HepG2 (cell line): ENCODE measurements at regions not wholly inside any gene's neighbourhood (a gene's known extent, or its start where the extent isn't known, plus 50 kb on each side); places are given as distances from the start of the nearest gene placed in this dataset.

ENCODE experiments used
- ATAC-seq: fragments of 200-7000 bp; cut with Tn5 transposase; 3 replicates; pipeline ENCODE4 v1.9.1; 2020; ENCODE audit warnings: mild to moderate bottlenecking, moderate library complexity
- BruUV-seq: library from RNA; stranded (reverse); fragments of 400-500 nt; replicated peaks from 2 replicates; lab custom pipeline; 2021; lab: Mats Ljungman, UMichigan
- CTCF ChIA-PET: fragments of 300-600 bp; formaldehyde crosslinking; extraction: SDS; loops from one replicate; lab custom pipeline; 2021; ENCODE audit warnings: low total read pairs, inconsistent platforms, low intra/inter-chr PET ratio; lab: Yijun Ruan, JAX
- POLR2A ChIA-PET: fragments of 350-600 bp; sonication (Branson Sonifier 250); formaldehyde crosslinking; loops from one replicate; lab custom pipeline; 2020; ENCODE audit warnings: antibody characterized with exemption, inconsistent platforms; lab: Yijun Ruan, JAX
- DNase-seq: peaks from one replicate; pipeline ENCODE4 v3.0.0-alpha.2; 2015; ENCODE audit warnings: low spot score
- FAIRE-seq: peaks from 3 replicates; lab custom pipeline; 2011; peaks lifted over from hg19 to GRCh38; lab: Jason Lieb, UNC
- H2AFZ ChIP-seq: one replicate; pipeline ENCODE4 v1.6.1; 2011; ENCODE audit warnings: low read length, inconsistent platforms
- H3K27ac ChIP-seq: fragments of 300-600 bp; 3 replicates; pipeline ENCODE4 v1.8.0; 2011; ENCODE audit warnings: mixed run types, mild to moderate bottlenecking, mixed read lengths, low read length, inconsistent platforms; ENCODE audit not compliant: insufficient read depth; ENCODE audit errors: extremely low read length
- H3K27me3 ChIP-seq, 2 experiments: fragments of 200-600 bp in 1 of 2; 2 replicates in 1 of 2; 3 replicates in 1 of 2; pipeline versions ENCODE4 v1.6.0 to v1.8.0; 2011; ENCODE audit warnings: low read length in 2 of 2, mild to moderate bottlenecking in 2 of 2, moderate library complexity in 2 of 2, inconsistent platforms in 1 of 2; ENCODE audit not compliant: insufficient read depth in 2 of 2, control insufficient read depth in 1 of 2
- H3K36me3 ChIP-seq, 2 experiments: fragments of 200-600 bp in 1 of 2; replicated peaks in 1 of 2; 2 replicates in 1 of 2; 3 replicates in 1 of 2; pipeline versions ENCODE4 v1.5.1 to v1.8.0; 2011; ENCODE audit warnings: low read length in 2 of 2, inconsistent platforms in 1 of 2; ENCODE audit not compliant: insufficient read depth in 2 of 2, control insufficient read depth in 1 of 2
- H3K4me1 ChIP-seq: 2 replicates; pipeline ENCODE4 v1.5.1; 2012; ENCODE audit warnings: low read length, inconsistent platforms; ENCODE audit not compliant: insufficient read depth
- H3K4me2 ChIP-seq: 2 replicates; pipeline ENCODE4 v1.6.0; 2011; ENCODE audit warnings: low read depth, low read length, inconsistent platforms
- H3K4me3 ChIP-seq, 3 experiments: fragments of 200-600 bp in 1 of 3; sonication (generic), shearing (Covaris generic) in 1 of 3; replicated peaks in 1 of 3; 2 replicates each; pipeline ENCODE4 v1.5.1; 2011 to 2016; ENCODE audit warnings: low read length in 3 of 3, inconsistent platforms in 2 of 3, low read depth in 2 of 3, mild to moderate bottlenecking in 2 of 3, control low read depth in 1 of 3, mixed read lengths in 1 of 3; ENCODE audit not compliant: insufficient read depth in 1 of 3
- H3K79me2 ChIP-seq: one replicate; pipeline ENCODE4 v1.6.1; 2011; ENCODE audit warnings: low read length, inconsistent platforms; ENCODE audit not compliant: insufficient read depth
- H3K9ac ChIP-seq: 2 replicates; pipeline ENCODE4 v1.6.0; 2011; ENCODE audit warnings: mild to moderate bottlenecking, low read depth, low read length, inconsistent platforms; ENCODE audit not compliant: insufficient read depth
- H3K9me3 ChIP-seq: 2 replicates; pipeline ENCODE4 v1.5.1; 2012; ENCODE audit warnings: mild to moderate bottlenecking, low read length
- H4K20me1 ChIP-seq: 2 replicates; pipeline ENCODE4 v1.6.0; 2011; ENCODE audit warnings: inconsistent platforms, mild to moderate bottlenecking, low read length, moderate library complexity; ENCODE audit not compliant: insufficient read depth
- AKNA ChIP-seq: sonication (generic); formaldehyde crosslinking; IDR thresholded peaks from 2 replicates; pipeline ENCODE4 v1.4.0; 2020; ENCODE audit warnings: missing genetic modification reagents, borderline replicate concordance
- ARNT ChIP-seq: fragments of 450-650 bp; IDR thresholded peaks from 2 replicates; pipeline ENCODE4 v1.6.1; 2017
- BHLHE40 ChIP-seq: IDR thresholded peaks from 2 replicates; pipeline ENCODE4 v1.6.1; 2011; ENCODE audit warnings: low read length, improper control_type of control experiment
- CEBPG ChIP-seq: IDR thresholded peaks from 2 replicates; pipeline ENCODE4 v1.6.1; 2016
- EHMT2 ChIP-seq: fragments of 200-600 bp; sonication (generic); IDR thresholded peaks from 2 replicates; pipeline ENCODE4 v1.7.0; 2017; ENCODE audit warnings: antibody characterized with exemption, low read depth, low read length, borderline replicate concordance
- SMARCC2 ChIP-seq: fragments of 450-650 bp; IDR thresholded peaks from 2 replicates; pipeline ENCODE4 v1.6.1; 2017; ENCODE audit warnings: antibody characterized with exemption, mild to moderate bottlenecking
- TARDBP ChIP-seq: sonication (generic); formaldehyde crosslinking; IDR thresholded peaks from 2 replicates; pipeline ENCODE4 v1.8.0; 2022; ENCODE audit warnings: mild to moderate bottlenecking, missing genetic modification reagents
- ZFP36L1 ChIP-seq: sonication (generic); formaldehyde crosslinking; IDR thresholded peaks from 2 replicates; pipeline ENCODE4 v1.8.0; 2022; ENCODE audit warnings: mild to moderate bottlenecking, missing genetic modification reagents, moderate library complexity
- ZFY ChIP-seq: sonication (generic); formaldehyde crosslinking; IDR thresholded peaks from 2 replicates; pipeline ENCODE4 v1.4.0; 2020; ENCODE audit warnings: missing genetic modification reagents
- ZNF136 ChIP-seq: sonication (generic); formaldehyde crosslinking; IDR thresholded peaks from 2 replicates; pipeline ENCODE4 v1.8.1; 2022; ENCODE audit warnings: low read depth, mild to moderate bottlenecking, moderate library complexity, missing genetic modification reagents
- ZNF44 ChIP-seq: sonication (generic); formaldehyde crosslinking; IDR thresholded peaks from 2 replicates; pipeline ENCODE4 v1.5.1; 2020; ENCODE audit warnings: mild to moderate bottlenecking, missing genetic modification reagents
- ZNF720 ChIP-seq: sonication (generic); formaldehyde crosslinking; IDR thresholded peaks from 2 replicates; pipeline ENCODE4 v1.4.0; 2020; ENCODE audit warnings: missing genetic modification reagents
- ZNF737 ChIP-seq: sonication (generic); formaldehyde crosslinking; IDR thresholded peaks from 2 replicates; pipeline ENCODE4 v1.5.0; 2020; ENCODE audit warnings: missing genetic modification reagents, mild to moderate bottlenecking, borderline replicate concordance
- ZNF773 ChIP-seq: sonication (generic); formaldehyde crosslinking; IDR thresholded peaks from 2 replicates; pipeline ENCODE4 v1.4.0; 2020; ENCODE audit warnings: missing genetic modification reagents, borderline replicate concordance
- ZNF878 ChIP-seq: sonication (generic); formaldehyde crosslinking; IDR thresholded peaks from 2 replicates; pipeline ENCODE4 v1.8.1; 2023; ENCODE audit warnings: mild to moderate bottlenecking, missing genetic modification reagents, moderate library complexity
- WGBS: methylation state at CpG from one replicate; pipeline ENCODE4 v1.1.6; 2017; ENCODE audit warnings: low lambda C conversion rate; 5-methylcytosine and 5-hydroxymethylcytosine counted together
- in situ Hi-C: cut with HindIII; loops from 2 replicates; pipeline ENCODE4 v1.10.0; 2017; ENCODE audit warnings: low pct_unique_long_range_greater_than_20kb; ENCODE audit not compliant: extremely low pct_ligation_motif_present
- intact Hi-C: fragments of 100-400 bp; cut with micrococcal nuclease; formaldehyde crosslinking; loops from one replicate; pipeline ENCODE4 v1.10.0; 2022; ENCODE audit not compliant: unreplicated experiment
- TF ChIP-seq, protein P1 (sequence below): fragments of 450-650 bp; IDR thresholded peaks from 2 replicates; pipeline ENCODE4 v1.6.1; 2017

- BruUV-seq = no TSS peak
- peaks cover 4 to 60% of the 10 kb centered on the region in 2 experiments for H3K27me3 ChIP-seq
- FAIRE-seq = no peak
Observed at GRCh38 chr6:159529934-159530333, 163.1 kb downstream of the SOD2 start.

GRCh38 chr6:159527351-159527750 is 165.7 kb downstream of the SOD2 start:
- no peak overlapping the region for H2AFZ ChIP-seq
- in situ Hi-C loops = no loop called here
- H3K9ac ChIP-seq = no peak overlapping the region
- no peaks in the 10 kb centered on the region for H3K36me3 ChIP-seq
- H3K27me3 ChIP-seq = peaks cover 0 to 52% of the 10 kb centered on the region in 2 experiments; a peak in 4 of 5 replicates
- 40% methylated on average over 1 of the region's 1 CpG for WGBS
- FAIRE-seq (no peak), ATAC-seq (no peak), DNase-seq (no peak)
- no TSS peak for BruUV-seq
- intact Hi-C loops = no loop called here
- no peak overlapping the region for H3K27ac ChIP-seq
- H3K9me3 ChIP-seq = no peaks in the 10 kb centered on the region
- H3K4me1 ChIP-seq = no peaks in the 10 kb centered on the region
- H4K20me1 ChIP-seq = no peaks in the 10 kb centered on the region
- ChIA-PET CTCF (no interaction called here), POLR2A (no interaction called here)
- H3K4me2 ChIP-seq = no peak overlapping the region
- no peak overlapping the region for H3K4me3 ChIP-seq
- H3K79me2 ChIP-seq = no peaks in the 10 kb centered on the region
- TF ChIP-seq ZNF878 (CRISPR knock-in tag) (no peak), EHMT2 (no peak), TARDBP (no peak), ARNT (no peak), ZNF44 (CRISPR knock-in tag) (no peak), AKNA (no peak), ZFY (no peak), CEBPG (CRISPR knock-in tag) (no peak), ZNF773 (no peak), ZFP36L1 (CRISPR knock-in tag) (no peak), BHLHE40 (no peak), SMARCC2 (no peak), ZNF136 (CRISPR knock-in tag) (no peak), ZNF720 (no peak)
- TF ChIP-seq, protein P1, sequence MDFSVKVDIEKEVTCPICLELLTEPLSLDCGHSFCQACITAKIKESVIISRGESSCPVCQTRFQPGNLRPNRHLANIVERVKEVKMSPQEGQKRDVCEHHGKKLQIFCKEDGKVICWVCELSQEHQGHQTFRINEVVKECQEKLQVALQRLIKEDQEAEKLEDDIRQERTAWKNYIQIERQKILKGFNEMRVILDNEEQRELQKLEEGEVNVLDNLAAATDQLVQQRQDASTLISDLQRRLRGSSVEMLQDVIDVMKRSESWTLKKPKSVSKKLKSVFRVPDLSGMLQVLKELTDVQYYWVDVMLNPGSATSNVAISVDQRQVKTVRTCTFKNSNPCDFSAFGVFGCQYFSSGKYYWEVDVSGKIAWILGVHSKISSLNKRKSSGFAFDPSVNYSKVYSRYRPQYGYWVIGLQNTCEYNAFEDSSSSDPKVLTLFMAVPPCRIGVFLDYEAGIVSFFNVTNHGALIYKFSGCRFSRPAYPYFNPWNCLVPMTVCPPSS = no peak

More at GRCh38 chr6:159529934-159530333, 163.1 kb downstream of the SOD2 start:
- in situ Hi-C loops (no loop called here), intact Hi-C loops (no loop called here)
- WGBS = 7% methylated on average over 7 of the region's 7 CpGs
- Histone ChIP-seq H3K9me3 (no peaks in the 10 kb centered on the region), H3K4me1 (no peaks in the 10 kb centered on the region), H2AFZ (no peak overlapping the region), H3K4me2 (no peak overlapping the region), H3K36me3 (no peaks in the 10 kb centered on the region), H3K4me3 (no peak overlapping the region), H3K79me2 (no peaks in the 10 kb centered on the region), H3K27ac (no peak overlapping the region), H4K20me1 (no peaks in the 10 kb centered on the region), H3K9ac (no peak overlapping the region)
- ChIA-PET CTCF (no interaction called here), POLR2A (no interaction called here)
- TF ChIP-seq ZNF737 (CRISPR knock-in tag) = no peak
- no peak for DNase-seq
- ATAC-seq = no peak
